MM.1S (cell line): ENCODE measurements at regions not wholly inside any gene's neighbourhood (a gene's known extent, or its start where the extent isn't known, plus 50 kb on each side); places are given as distances from the start of the nearest gene placed in this dataset.

ENCODE experiments used
- DNase-seq: peaks from one replicate; pipeline ENCODE4 v3.0.0-alpha.2; 2015
- H2AFZ ChIP-seq: fragments of 300-600 bp; sonication (generic); 2 replicates; pipeline ENCODE4 v1.6.0; 2016; ENCODE audit warnings: antibody characterized with exemption, low read length
- H3F3A ChIP-seq: fragments of 300-600 bp; sonication (generic); 2 replicates; pipeline ENCODE4 v1.6.1; 2016; ENCODE audit warnings: mild to moderate bottlenecking, antibody characterized with exemption, low read length, moderate library complexity, mixed read lengths; ENCODE audit not compliant: insufficient read depth
- H3K27ac ChIP-seq: fragments of 300-600 bp; sonication (generic); 2 replicates; pipeline ENCODE4 v1.5.1; 2016; ENCODE audit warnings: mild to moderate bottlenecking, low read length
- H3K27me3 ChIP-seq: fragments of 300-600 bp; sonication (generic); replicated peaks from 2 replicates; pipeline ENCODE4 v1.6.0; 2016; ENCODE audit warnings: low read length; ENCODE audit not compliant: insufficient read depth
- H3K36me3 ChIP-seq: fragments of 300-600 bp; sonication (generic); replicated peaks from 2 replicates; pipeline ENCODE4 v1.6.1; 2016; ENCODE audit warnings: mild to moderate bottlenecking, low read length, mixed read lengths; ENCODE audit not compliant: insufficient read depth
- H3K4me1 ChIP-seq: fragments of 300-600 bp; sonication (generic); 2 replicates; pipeline ENCODE4 v1.6.1; 2016; ENCODE audit warnings: low read length, mixed read lengths
- H3K4me2 ChIP-seq: fragments of 300-600 bp; sonication (generic); 2 replicates; pipeline ENCODE4 v1.6.0; 2016; ENCODE audit warnings: low read depth, low read length
- H3K4me3 ChIP-seq: fragments of 300-600 bp; sonication (generic); 2 replicates; pipeline ENCODE4 v1.5.1; 2016; ENCODE audit warnings: low read length, mixed read lengths
- H3K79me2 ChIP-seq: fragments of 300-600 bp; sonication (generic); 2 replicates; pipeline ENCODE4 v1.6.1; 2016; ENCODE audit warnings: mixed run types, low read length, mixed read lengths
- H3K9ac ChIP-seq: fragments of 300-600 bp; sonication (generic); 2 replicates; pipeline ENCODE4 v1.6.1; 2016; ENCODE audit warnings: low read length, mixed read lengths
- H3K9me2 ChIP-seq: fragments of 300-600 bp; sonication (generic); replicated peaks from 2 replicates; pipeline ENCODE4 v1.6.1; 2016; ENCODE audit warnings: mild to moderate bottlenecking, low read length, mixed read lengths; ENCODE audit not compliant: insufficient read depth
- H3K9me3 ChIP-seq: fragments of 300-600 bp; sonication (generic); replicated peaks from 2 replicates; pipeline ENCODE4 v1.6.1; 2016; ENCODE audit warnings: mild to moderate bottlenecking, low read length, mixed read lengths; ENCODE audit not compliant: insufficient read depth
- H4K20me1 ChIP-seq: fragments of 300-600 bp; sonication (generic); 2 replicates; pipeline ENCODE4 v1.6.1; 2016; ENCODE audit warnings: mild to moderate bottlenecking, low read length, moderate library complexity, mixed read lengths; ENCODE audit not compliant: insufficient read depth
- CTCF ChIP-seq: fragments of 300-600 bp; sonication (generic); IDR thresholded peaks from 2 replicates; pipeline ENCODE4 v1.5.1; 2016; ENCODE audit warnings: antibody characterized with exemption, low read length, mixed read lengths
- EZH2 ChIP-seq: fragments of 300-600 bp; sonication (generic); optimal IDR thresholded peaks from 2 replicates; pipeline ENCODE3; 2017; ENCODE audit warnings: low read depth, mild to moderate bottlenecking, antibody characterized with exemption, low read length, mixed read lengths
- EZH2phosphoT487 ChIP-seq: fragments of 300-600 bp; sonication (generic); IDR thresholded peaks from 2 replicates; pipeline ENCODE4 v1.6.1; 2018; ENCODE audit warnings: antibody characterized with exemption, low read length

- Histone ChIP-seq H3K4me2 (no peak overlapping the region), H2AFZ (no peak overlapping the region), H4K20me1 (no peaks in the 10 kb centered on the region), H3K36me3 (no peaks in the 10 kb centered on the region), H3K79me2 (no peaks in the 10 kb centered on the region), H3K9ac (no peak overlapping the region), H3F3A (no peaks in the 10 kb centered on the region), H3K9me2 (no peaks in the 10 kb centered on the region), H3K4me3 (no peak overlapping the region), H3K4me1 (0 out of 2 replicates have a peak, but pooled peaks cover 4% of the 10 kb centered on the region), H3K9me3 (no peaks in the 10 kb centered on the region), H3K27me3 (0 out of 2 replicates have a peak, but pooled peaks cover 4% of the 10 kb centered on the region), H3K27ac (no peak overlapping the region)
- TF ChIP-seq EZH2phosphoT487 (no peak), EZH2 (no peak), CTCF (no peak)
- no peak for DNase-seq
Measured at GRCh38 chr21:21632926-21633325, 634.7 kb downstream of the NCAM2 start.

DNA sequence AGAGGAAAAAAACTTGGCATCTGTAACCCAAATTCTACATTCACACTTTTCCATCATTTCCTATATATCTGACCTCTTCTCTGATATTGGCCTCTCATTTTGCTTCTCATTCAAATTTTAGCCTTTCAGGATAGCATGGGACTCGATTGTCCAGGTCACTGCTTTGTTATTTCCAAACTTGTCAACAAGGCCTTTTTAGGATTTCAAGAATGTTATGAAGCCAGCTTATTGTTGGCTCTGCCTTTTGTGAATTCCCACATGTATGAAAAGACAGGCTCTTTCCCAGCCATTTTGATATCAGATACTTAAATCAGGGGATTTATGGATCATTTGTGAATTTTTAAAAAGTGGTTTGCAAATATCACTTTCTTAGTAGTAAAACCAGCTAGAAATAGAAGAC lies 663.5 kb downstream of the NCAM2 start:
- H3K27me3 ChIP-seq, result no peaks in the 10 kb centered on the region
- no peak overlapping the region for H2AFZ ChIP-seq
- TF ChIP-seq CTCF, result no peak
- no peak overlapping the region for H3K9ac ChIP-seq
- H3K9me2 ChIP-seq, result no peaks in the 10 kb centered on the region
- H3K27ac ChIP-seq, result no peak overlapping the region
- H4K20me1 ChIP-seq, result no peaks in the 10 kb centered on the region
- DNase-seq, result no peak
- H3K79me2 ChIP-seq, result no peaks in the 10 kb centered on the region
- no peak overlapping the region for H3K4me3 ChIP-seq
- H3K4me1 ChIP-seq, result peaks cover 3% of the 10 kb centered on the region; the same call in 1 of the 2 replicates
- no peaks in the 10 kb centered on the region for H3F3A ChIP-seq
- no peaks in the 10 kb centered on the region for H3K9me3 ChIP-seq
- no peak overlapping the region for H3K4me2 ChIP-seq
- no peaks in the 10 kb centered on the region for H3K36me3 ChIP-seq

DNA sequence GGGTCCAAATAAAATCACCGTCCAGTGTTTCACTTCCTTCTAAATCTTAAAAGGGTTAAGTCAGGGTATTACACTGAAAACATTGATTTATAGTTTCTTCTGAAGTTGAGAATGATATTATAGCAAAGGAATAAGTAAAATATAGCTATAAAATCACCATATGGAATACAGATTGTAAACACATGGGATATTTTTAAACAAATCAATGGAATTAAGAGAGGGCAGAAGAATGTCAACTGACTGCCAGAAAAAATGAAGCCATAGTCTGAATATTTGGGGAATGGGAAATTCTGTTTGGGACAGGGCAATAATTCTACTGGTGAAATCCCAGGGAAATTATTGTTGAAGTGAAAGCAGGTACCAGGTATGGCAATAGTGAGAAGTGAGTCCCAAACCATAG lies 664.6 kb downstream of the NCAM2 start:
- no peak overlapping the region for H3K9ac ChIP-seq
- peaks cover 12% of the 10 kb centered on the region for H3K4me1 ChIP-seq
- no peaks in the 10 kb centered on the region for H3K27me3 ChIP-seq
- H2AFZ ChIP-seq, result no peak overlapping the region
- H3K9me2 ChIP-seq, result no peaks in the 10 kb centered on the region
- H3K9me3 ChIP-seq, result no peaks in the 10 kb centered on the region
- no peaks in the 10 kb centered on the region for H3K36me3 ChIP-seq
- no peaks in the 10 kb centered on the region for H3K79me2 ChIP-seq
- H3K27ac ChIP-seq, result no peak overlapping the region
- H3F3A ChIP-seq, result peaks cover 5% of the 10 kb centered on the region; the same call in 1 of the 2 replicates
- DNase-seq, result no peak
- H3K4me2 ChIP-seq, result no peak overlapping the region
- TF ChIP-seq CTCF (no peak), EZH2phosphoT487 (no peak), EZH2 (no peak)
- no peak overlapping the region for H3K4me3 ChIP-seq
- H4K20me1 ChIP-seq, result no peaks in the 10 kb centered on the region
